GM23248 (cell line): ENCODE measurements at regions not wholly inside any gene's neighbourhood (a gene's known extent, or its start where the extent isn't known, plus 50 kb on each side); places are given as distances from the start of the nearest gene placed in this dataset.
A peak's percentile ranks its signal among the peaks of the same experiment; 100 is the strongest.
"Not testable (repeated sequence)": the region's sequence is repeated elsewhere in the genome, so short reads cannot be mapped to it uniquely, and the experiment has no call there.

Source experiments
- DNase-seq: peaks from one replicate; pipeline ENCODE4 v3.0.0-alpha.2; 2015
- H2AFZ ChIP-seq: fragments of 200-600 bp; sonication (generic); 2 replicates; pipeline ENCODE4 v1.6.1; 2016; ENCODE audit warnings: antibody characterized with exemption
- H3F3A ChIP-seq: fragments of 200-600 bp; sonication (generic); 2 replicates; pipeline ENCODE4 v1.6.1; 2016; ENCODE audit warnings: mild to moderate bottlenecking, antibody characterized with exemption, mixed run types; ENCODE audit not compliant: insufficient read depth
- H3K27ac ChIP-seq: fragments of 200-600 bp; sonication (generic); 2 replicates; pipeline ENCODE4 v1.5.1; 2016; ENCODE audit warnings: mild to moderate bottlenecking
- H3K27me3 ChIP-seq: fragments of 200-600 bp; sonication (generic); replicated peaks from 2 replicates; pipeline ENCODE4 v1.6.1; 2016; ENCODE audit warnings: mild to moderate bottlenecking; ENCODE audit not compliant: insufficient read depth
- H3K36me3 ChIP-seq: fragments of 200-600 bp; sonication (generic); 2 replicates; pipeline ENCODE4 v1.6.1; 2016; ENCODE audit warnings: low read depth, mild to moderate bottlenecking
- H3K4me1 ChIP-seq: fragments of 200-600 bp; sonication (generic); 2 replicates; pipeline ENCODE4 v1.6.1; 2016; ENCODE audit warnings: mild to moderate bottlenecking; ENCODE audit not compliant: insufficient read depth
- H3K4me2 ChIP-seq: fragments of 200-600 bp; sonication (generic); one replicate; pipeline ENCODE4 v1.6.1; 2016; ENCODE audit warnings: mild to moderate bottlenecking; ENCODE audit not compliant: unreplicated experiment
- H3K4me3 ChIP-seq: fragments of 200-600 bp; sonication (generic); 2 replicates; pipeline ENCODE4 v1.5.1; 2016; ENCODE audit warnings: mild to moderate bottlenecking
- H3K79me2 ChIP-seq: fragments of 200-600 bp; sonication (generic); 2 replicates; pipeline ENCODE4 v1.6.1; 2016; ENCODE audit warnings: mild to moderate bottlenecking; ENCODE audit not compliant: insufficient read depth
- H3K9ac ChIP-seq: fragments of 200-600 bp; sonication (generic); 2 replicates; pipeline ENCODE4 v1.6.1; 2016; ENCODE audit warnings: mild to moderate bottlenecking
- H3K9me2 ChIP-seq: fragments of 200-600 bp; sonication (generic); 2 replicates; pipeline ENCODE4 v1.6.1; 2016; ENCODE audit warnings: mixed run types, mild to moderate bottlenecking, moderate library complexity; ENCODE audit not compliant: insufficient read depth
- H3K9me3 ChIP-seq: fragments of 200-600 bp; sonication (generic); one replicate; pipeline ENCODE4 v1.6.1; 2017; ENCODE audit warnings: low read depth
- H4K20me1 ChIP-seq: fragments of 200-600 bp; sonication (generic); 2 replicates; pipeline ENCODE4 v1.6.0; 2016; ENCODE audit not compliant: insufficient read depth
- EZH2 ChIP-seq: fragments of 200-600 bp; sonication (generic); IDR thresholded peaks from 2 replicates; pipeline ENCODE4 v1.6.1; 2018; ENCODE audit warnings: antibody characterized with exemption, mild to moderate bottlenecking; ENCODE audit not compliant: insufficient read depth, poor library complexity, severe bottlenecking
- EZH2phosphoT487 ChIP-seq: fragments of 200-600 bp; sonication (generic); IDR thresholded peaks from 2 replicates; pipeline ENCODE4 v1.6.1; 2018; ENCODE audit warnings: antibody characterized with exemption, moderate library complexity, mild to moderate bottlenecking, low read depth; ENCODE audit not compliant: insufficient read depth
- WGBS, 2 experiments: methylation state at CpG; one replicate each; pipeline ENCODE4 v1.1.6; 2015 to 2017; ENCODE audit warnings: low lambda C conversion rate in 2 of 2, low coverage in 1 of 2; ENCODE audit errors: missing lambda C conversion rate in 2 of 2; 5-methylcytosine and 5-hydroxymethylcytosine counted together
- in situ Hi-C: fragments of 300-500 bp; cut with MboI; formaldehyde crosslinking; loops from 2 replicates; pipeline ENCODE4 v1.15.0; 2020

DNA sequence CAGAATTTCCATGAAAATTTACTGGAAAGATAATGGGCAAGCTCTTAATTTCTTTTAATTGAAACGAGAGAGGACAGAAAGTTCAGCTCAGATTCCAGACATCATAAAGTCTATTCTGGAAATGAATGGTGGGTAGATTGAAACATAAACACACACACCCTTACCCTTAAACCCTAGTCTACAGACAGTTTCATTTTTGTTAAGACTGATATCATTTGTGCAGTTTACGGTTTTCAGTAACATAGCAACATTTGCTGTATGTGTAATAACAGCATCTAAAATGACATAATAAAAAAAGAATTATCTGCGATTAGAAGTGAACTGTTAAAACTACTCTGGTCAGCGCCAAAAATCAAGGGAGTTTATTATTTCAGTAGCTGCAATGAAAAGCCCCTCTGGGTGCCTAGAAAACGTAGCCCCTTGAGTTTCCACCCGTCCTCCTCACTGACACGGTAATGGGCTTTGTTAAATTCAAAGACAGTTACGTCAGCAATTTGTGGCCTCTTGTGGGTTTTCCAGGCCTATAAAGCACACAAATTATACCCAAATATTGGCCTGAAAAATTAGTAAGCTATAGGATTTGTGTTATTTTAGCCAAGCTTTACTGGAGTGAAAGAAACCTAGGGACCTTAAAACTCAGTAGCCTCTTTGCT lies 520.6 kb upstream of the SOX9 start:
- no peak overlapping the region for H3K27ac ChIP-seq
- in situ Hi-C loops: no loop called here
- H2AFZ ChIP-seq: peak overlapping the region; percentile 34; the same call in 1 of the 2 replicates
- H3K79me2 ChIP-seq: no peaks in the 10 kb centered on the region
- no peaks in the 10 kb centered on the region for H3K27me3 ChIP-seq
- no peak overlapping the region for H3K4me3 ChIP-seq
- no peaks in the 10 kb centered on the region for H3K36me3 ChIP-seq
- no peaks in the 10 kb centered on the region for H4K20me1 ChIP-seq
- H3K9ac ChIP-seq: no peak overlapping the region
- H3K9me2 ChIP-seq: no peaks in the 10 kb centered on the region
- H3F3A ChIP-seq: no peaks in the 10 kb centered on the region
- H3K4me2 ChIP-seq: no peak overlapping the region
- TF ChIP-seq EZH2phosphoT487 (no peak), EZH2 (no peak)
- peak; percentile 12 for DNase-seq
- H3K4me1 ChIP-seq: no peaks in the 10 kb centered on the region
- WGBS, 2 experiments: 66 to 69% methylated on average over 8 of the region's 8 CpGs
- H3K9me3 ChIP-seq: no peaks in the 10 kb centered on the region

DNA sequence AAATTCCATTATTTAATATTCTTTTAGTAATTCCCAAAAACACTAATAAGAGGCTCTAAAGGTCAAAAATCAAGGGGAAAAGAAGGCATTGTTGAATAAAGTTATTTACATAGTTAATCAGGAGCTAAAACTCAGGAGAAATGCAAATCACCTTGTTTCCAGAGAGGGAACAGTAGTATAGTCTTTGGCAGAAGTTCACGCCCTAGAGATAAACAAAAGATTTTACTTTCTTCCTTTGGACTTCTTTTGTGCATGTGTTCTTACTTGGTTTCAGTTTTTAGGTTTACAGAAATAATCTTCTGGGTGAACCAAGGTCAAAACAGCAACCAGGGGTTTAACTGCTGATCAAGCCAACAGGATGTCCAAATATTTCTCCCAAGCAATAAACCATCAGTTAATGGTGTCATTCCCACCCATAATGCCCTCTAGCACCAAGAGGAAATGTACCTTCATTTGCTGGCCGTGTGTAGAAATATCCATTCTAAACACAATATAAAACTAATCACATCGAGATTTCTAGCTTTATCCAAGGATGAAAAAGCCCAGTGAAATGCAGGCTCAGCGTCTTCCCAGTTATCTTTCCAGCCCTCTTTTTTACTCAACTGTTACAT lies 518.8 kb upstream of the SOX9 start:
- in situ Hi-C loops: no loop called here
- H2AFZ ChIP-seq: no peak overlapping the region
- H3K4me2 ChIP-seq: no peak overlapping the region
- no peak for DNase-seq
- no peaks in the 10 kb centered on the region for H3K9me2 ChIP-seq
- H3K4me1 ChIP-seq: no peaks in the 10 kb centered on the region
- 77 to 81% methylated on average over 4 of the region's 4 CpGs for WGBS, 2 experiments
- no peak overlapping the region for H3K4me3 ChIP-seq
- H3F3A ChIP-seq: no peaks in the 10 kb centered on the region
- no peaks in the 10 kb centered on the region for H3K9me3 ChIP-seq
- no peak overlapping the region for H3K27ac ChIP-seq
- H3K79me2 ChIP-seq: no peaks in the 10 kb centered on the region
- TF ChIP-seq EZH2: no peak
- H3K27me3 ChIP-seq: no peaks in the 10 kb centered on the region
- no peaks in the 10 kb centered on the region for H4K20me1 ChIP-seq
- H3K9ac ChIP-seq: no peak overlapping the region
- H3K36me3 ChIP-seq: no peaks in the 10 kb centered on the region

DNA sequence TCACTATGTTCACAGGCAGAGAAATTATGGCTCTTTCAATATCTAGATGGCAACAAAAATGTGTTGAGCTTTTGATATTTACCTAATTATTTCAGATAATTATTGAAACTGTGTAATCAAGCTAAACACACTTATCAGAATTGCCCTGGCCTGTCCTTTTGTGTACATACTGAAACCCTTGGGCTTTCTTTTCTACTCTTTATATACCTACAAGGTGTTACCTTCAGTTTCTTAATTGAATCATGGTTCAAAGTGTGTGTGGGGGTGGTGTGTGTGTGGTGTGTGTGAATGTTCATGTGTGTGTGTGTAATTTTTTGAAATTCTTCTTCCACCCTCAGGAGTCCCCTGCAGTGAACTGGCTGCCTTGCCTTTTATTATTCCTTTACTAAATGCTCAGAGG lies 506.8 kb upstream of the SOX9 start:
- no peak overlapping the region for H3K4me3 ChIP-seq
- H3K4me2 ChIP-seq: no peak overlapping the region
- DNase-seq: no peak
- H3K36me3 ChIP-seq: no peaks in the 10 kb centered on the region
- no peaks in the 10 kb centered on the region for H3K79me2 ChIP-seq
- no peaks in the 10 kb centered on the region for H3F3A ChIP-seq
- no peaks in the 10 kb centered on the region for H3K4me1 ChIP-seq
- TF ChIP-seq EZH2: no peak
- no peak for TF ChIP-seq EZH2phosphoT487
- no peak overlapping the region for H3K9ac ChIP-seq
- no peaks in the 10 kb centered on the region for H3K9me3 ChIP-seq
- H4K20me1 ChIP-seq: no peaks in the 10 kb centered on the region
- no peak overlapping the region for H2AFZ ChIP-seq
- H3K9me2 ChIP-seq: no peaks in the 10 kb centered on the region
- H3K27me3 ChIP-seq: no peaks in the 10 kb centered on the region
- in situ Hi-C loops: no loop called here
- no peak overlapping the region for H3K27ac ChIP-seq

DNA sequence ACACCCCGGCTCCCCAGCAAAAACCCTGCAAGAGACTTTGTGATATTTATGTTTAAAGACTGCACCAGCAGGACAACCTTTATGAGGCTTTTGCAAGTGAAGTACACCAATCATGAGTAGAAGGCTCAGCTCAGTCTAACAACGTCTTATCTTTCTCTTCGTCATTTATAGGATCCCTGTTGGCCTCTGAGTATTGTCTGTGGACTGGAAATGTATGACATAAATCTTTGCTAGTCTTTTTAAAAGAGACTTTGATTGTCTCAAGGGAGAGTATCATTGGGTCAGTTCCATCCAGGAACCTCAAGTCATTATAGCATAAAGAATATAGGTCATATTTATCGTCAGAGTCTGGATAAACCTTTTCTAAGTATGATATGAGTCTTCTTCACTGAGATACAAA lies 505.0 kb upstream of the SOX9 start:
- Histone ChIP-seq H3K36me3 (no peaks in the 10 kb centered on the region), H4K20me1 (no peaks in the 10 kb centered on the region), H3K4me3 (no peak overlapping the region), H3K9me2 (no peaks in the 10 kb centered on the region), H3K4me1 (no peaks in the 10 kb centered on the region), H3F3A (no peaks in the 10 kb centered on the region), H3K27ac (no peak overlapping the region), H2AFZ (no peak overlapping the region), H3K9me3 (no peaks in the 10 kb centered on the region), H3K27me3 (no peaks in the 10 kb centered on the region), H3K79me2 (no peaks in the 10 kb centered on the region), H3K4me2 (no peak overlapping the region), H3K9ac (no peak overlapping the region)
- 91 to 92% methylated on average over 4 of the region's 4 CpGs for WGBS, 2 experiments
- TF ChIP-seq EZH2phosphoT487 (no peak), EZH2 (no peak)
- DNase-seq: no peak
- in situ Hi-C loops: no loop called here

DNA sequence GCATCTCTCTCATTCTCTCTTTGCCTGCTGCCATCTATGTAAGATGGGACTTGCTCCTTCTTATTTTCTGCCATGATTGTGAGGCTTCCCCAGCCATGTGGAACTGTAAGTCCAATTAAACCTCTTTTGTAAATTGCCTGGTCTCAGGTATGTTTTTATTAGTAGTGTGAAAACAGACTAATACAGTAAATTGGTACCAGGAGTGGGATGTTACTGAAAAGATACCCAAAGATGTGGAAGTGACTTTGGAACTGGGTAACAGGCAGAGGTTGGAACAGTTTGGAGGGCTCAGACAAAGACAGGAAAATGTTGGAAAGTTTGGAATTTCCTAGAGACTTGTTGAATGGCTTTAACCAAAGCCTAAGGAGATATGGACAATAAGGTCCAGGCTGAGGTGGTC lies 503.1 kb upstream of the SOX9 start:
- H3K9me2 ChIP-seq, H3K9ac ChIP-seq, H3K79me2 ChIP-seq, H2AFZ ChIP-seq, H3K27ac ChIP-seq, DNase-seq, H4K20me1 ChIP-seq, H3K36me3 ChIP-seq, H3K9me3 ChIP-seq, in situ Hi-C loops, H3F3A ChIP-seq, H3K4me2 ChIP-seq, H3K27me3 ChIP-seq, H3K4me1 ChIP-seq, H3K4me3 ChIP-seq: not testable (repeated sequence)
